HG03571 (cell line): ENCODE measurements at regions not wholly inside any gene's neighbourhood (a gene's known extent, or its start where the extent isn't known, plus 50 kb on each side); places are given as distances from the start of the nearest gene placed in this dataset.

Experiments used
- ATAC-seq: cut with Tn5 transposase; IDR thresholded peaks from one replicate; pipeline ENCODE4 v1.9.1; 2021; ENCODE audit not compliant: unreplicated experiment

GRCh38 chr12:34289431-34290380 is 267.4 kb downstream of the ALG10 start:
- no peak for ATAC-seq

DNA sequence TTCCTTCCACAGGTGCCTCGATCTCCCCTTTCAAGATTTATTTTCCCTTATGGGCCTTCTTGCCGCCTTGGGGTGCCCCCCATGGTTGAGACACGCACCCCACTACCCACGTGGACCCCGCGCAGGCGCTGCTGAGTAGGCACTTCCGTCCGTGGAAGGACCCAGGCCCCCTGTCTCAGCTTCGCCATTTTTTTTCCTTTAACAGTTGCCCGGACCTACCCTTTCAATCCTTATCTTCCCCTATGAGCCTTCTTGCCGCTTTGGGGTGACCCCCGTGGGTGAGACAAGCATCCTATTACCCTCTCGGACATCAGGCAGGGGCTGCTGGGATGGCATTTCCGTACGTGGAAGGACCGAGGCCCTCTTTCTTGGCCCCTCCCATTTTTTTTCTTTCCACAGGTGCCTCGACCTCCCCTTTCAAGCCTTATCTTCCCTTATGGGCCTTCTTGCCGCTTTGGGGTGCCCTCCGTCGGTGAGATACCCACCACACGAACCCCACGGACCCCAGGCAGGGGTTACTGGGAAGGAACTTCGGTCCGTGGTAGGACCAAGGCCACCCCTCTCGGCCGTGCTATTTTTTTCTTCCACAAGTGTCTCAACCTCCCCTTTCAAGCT is 268.2 kb downstream of the ALG10 start:
- no peak for ATAC-seq

- ATAC-seq, result no peak
These were observed 268.7 kb downstream of the ALG10 start for GRCh38 chr12:34291001-34291400.

GRCh38 chr12:34291426-34291901 is 269.2 kb downstream of the ALG10 start:
- ATAC-seq, result no peak

GRCh38 chr12:34292736-34293625 is 270.7 kb downstream of the ALG10 start:
- no peak for ATAC-seq

DNA sequence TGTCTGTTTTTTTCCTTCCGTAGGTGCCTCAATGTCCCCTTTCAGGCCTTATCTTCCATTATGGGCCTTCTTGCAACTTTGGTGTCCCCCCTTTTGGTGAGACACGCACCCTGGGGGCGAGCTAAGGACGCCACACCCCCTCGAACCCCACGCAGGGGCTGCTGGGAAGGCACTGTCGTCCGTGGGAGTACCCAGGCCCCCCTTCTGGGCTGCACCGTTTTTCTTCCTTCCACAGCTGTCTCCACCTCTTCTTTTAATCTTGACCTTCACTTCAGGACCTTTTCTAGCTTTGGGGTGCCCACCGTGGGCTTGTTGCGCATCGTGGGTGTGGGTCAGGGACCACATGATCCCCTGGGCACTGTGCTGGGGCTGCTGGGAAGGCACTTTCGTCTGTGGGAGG is 271.8 kb downstream of the ALG10 start:
- ATAC-seq, result no peak

GRCh38 chr12:34294671-34295365 is 272.5 kb downstream of the ALG10 start:
- no peak for ATAC-seq

DNA sequence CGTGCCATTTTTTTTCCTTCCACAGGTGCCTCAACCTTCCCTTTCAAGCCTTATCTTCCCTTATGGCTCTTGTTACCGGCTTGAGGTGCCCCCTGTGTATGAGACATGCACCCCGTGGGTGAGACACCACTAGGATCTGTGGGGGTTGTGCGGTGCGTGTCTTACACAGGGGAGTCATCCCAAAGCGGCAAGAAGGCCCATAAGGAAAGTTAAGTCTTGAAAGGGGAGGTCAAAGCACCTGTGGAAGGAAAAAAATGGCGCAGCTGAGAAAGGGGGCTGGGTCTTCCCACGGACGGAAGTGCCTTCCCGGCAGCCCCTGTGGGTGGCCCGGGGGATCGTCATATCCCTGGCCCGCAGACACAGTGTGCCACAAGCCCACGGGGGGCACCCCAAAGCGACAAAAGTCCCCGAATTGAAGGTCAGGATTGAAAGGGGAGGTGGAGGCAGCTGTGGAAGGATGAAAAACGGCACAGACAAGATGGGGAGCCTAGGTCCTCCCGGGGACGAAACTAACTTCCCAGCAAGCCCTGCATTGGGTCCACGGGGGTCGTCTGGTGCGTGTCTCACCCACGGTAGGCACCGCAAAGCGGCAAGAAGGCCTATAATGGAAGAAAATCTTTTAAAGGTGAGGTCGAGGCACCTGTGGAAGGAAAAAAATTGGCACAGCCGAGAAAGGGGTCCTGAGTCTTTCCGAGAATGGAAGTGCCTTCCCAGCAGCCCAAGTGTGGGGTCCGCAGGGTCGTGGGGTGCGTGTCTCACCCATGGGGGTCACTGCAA is 273.3 kb downstream of the ALG10 start:
- no peak for ATAC-seq

GRCh38 chr12:34296143-34297041 is 274.1 kb downstream of the ALG10 start:
- ATAC-seq, result no peak

DNA sequence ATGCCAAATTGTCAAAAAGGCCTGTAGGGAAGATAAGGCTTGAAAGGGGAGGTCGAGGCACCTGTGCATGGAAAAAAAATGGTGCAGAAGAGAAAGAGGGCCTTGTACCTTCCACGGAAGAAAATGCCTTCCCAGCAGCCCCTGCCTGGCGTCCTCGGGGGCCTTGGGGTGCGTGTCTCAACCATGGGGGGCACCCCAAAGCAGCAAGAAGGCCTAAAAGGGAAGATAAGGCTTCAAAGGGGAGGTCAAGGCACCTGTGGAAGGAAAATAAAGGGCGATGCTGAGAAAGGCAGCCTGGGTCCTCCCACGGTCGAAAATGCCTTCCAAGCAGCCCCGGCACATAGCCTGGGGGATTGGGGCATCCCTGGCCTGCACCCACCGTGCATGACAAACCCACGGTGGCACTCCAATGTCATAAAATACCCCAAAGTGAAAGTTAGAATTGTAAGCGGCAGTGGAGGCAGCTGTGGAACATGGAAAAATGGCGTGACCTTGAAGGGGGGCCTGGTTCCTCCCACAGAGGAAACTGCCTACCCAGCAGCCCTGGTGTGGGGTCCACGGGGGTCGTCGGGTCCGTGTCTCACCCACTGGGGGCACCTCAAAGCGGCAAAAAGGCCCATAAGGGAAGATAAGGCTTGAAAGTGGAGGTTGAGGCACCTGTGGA is 275.0 kb downstream of the ALG10 start:
- no peak for ATAC-seq

DNA sequence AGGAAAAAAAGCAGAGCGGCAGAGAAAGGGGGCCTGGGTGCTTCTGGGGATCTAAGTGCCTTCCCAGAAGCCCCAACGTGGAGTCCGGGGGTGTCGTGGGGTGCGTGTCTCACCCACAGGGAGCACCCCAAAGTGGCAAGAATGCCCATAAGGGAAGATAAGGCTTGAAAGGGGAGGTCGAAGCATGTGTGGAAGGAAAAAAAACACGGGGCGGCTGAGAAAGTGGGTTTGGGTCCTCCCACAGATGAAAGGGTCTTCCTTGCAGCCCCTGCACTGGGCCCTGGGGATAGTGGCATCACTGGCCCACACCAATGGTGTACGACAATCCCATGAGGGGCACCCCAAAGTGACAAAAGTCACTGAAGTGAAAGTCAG is 275.5 kb downstream of the ALG10 start:
- no peak for ATAC-seq

GRCh38 chr12:34298176-34298970 is 276.1 kb downstream of the ALG10 start:
- ATAC-seq, result no peak

DNA sequence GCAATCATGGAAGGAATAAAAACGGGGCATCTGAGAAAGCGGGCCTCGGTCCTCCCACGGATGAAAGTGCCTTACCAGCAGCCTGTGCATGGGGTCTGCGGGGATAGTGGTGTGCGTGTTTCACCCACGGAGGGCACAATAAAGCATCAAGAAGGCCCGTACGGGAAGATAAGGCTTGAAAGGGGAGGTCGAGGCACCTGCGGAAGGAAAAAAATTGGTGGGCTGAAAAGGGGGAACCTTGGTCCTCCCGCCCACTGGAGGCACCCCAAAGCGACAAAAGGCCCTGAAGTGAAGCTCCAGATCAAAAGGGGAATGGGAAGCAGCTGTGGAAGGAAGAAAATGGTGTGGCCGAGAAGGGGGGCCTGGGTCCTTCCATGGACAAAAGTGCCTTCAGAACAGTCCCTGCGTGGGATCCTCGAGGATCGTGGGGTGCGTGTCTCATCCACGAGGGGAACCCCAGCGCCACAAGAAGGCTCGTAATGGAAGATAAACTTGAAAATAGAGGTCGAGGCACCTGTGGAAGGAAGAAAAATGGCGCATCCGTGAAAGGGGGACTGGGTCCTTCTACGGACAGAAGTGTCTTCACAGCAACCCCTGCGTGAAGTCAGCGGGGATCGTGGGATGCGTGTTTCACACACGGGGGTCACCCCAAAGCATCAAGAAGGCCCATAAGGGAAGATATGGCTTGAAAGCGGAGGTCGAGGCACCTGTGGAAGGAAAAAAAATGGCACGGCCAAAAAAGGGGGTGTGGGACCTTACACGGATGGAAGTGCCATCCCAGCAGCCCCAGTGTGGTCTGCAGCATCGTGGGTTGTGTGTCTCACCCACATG is 276.9 kb downstream of the ALG10 start:
- ATAC-seq, result no peak

- no peak for ATAC-seq
These were observed 277.5 kb downstream of the ALG10 start for GRCh38 chr12:34299802-34300193.

- no peak for ATAC-seq
These were observed 278.3 kb downstream of the ALG10 start for GRCh38 chr12:34300376-34301250.
